GM21737 (cell line): ENCODE measurements at regions not wholly inside any gene's neighbourhood (a gene's known extent, or its start where the extent isn't known, plus 50 kb on each side); places are given as distances from the start of the nearest gene placed in this dataset.
"Not testable (repeated sequence)": the region's sequence is repeated elsewhere in the genome, so short reads cannot be mapped to it uniquely, and the experiment has no call there.

Experiments
- ATAC-seq: cut with Tn5 transposase; IDR thresholded peaks from one replicate; pipeline ENCODE4 v1.9.1; 2021; ENCODE audit warnings: mild to moderate bottlenecking, moderate library complexity; ENCODE audit not compliant: unreplicated experiment

DNA sequence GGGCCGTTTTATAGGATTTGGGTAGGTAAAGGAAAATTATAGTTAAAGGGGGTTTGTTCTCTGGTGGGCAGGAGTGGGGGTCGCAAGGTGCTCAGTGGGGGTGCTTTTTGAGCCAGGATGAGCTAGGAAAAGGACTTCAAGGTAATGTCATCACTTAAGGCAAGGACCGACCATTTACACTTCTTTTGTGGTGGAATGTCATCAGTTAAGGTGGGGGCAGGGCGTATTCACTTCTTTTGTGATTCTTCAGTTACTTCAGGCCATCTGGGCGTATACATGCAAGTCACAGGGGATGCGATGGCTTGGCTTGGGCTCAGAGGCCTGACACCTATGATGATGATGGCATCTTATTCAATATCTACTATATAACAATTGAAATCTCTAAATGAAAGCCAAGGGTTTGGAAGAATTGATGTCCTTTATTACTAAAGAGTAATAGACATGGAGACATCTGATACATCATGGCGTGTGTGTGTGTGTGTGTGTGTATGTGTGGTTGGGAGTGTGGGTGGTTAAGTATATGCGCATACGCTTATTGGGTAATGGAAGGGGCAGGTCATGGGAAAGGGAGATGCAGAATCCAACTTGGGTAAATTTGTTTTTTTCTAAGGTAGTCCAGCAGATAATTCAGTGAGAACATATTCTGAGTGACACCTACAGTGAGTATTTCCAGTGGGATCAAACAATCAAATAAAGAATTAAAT, 236.9 kb upstream of the DUSP10 start:
- not testable (repeated sequence) for ATAC-seq

GRCh38 chr1:221973787-221974186, 231.9 kb upstream of the DUSP10 start:
- ATAC-seq: not testable (repeated sequence)

- no peak for ATAC-seq
Observed at GRCh38 chr1:221972276-221973235, 230.7 kb upstream of the DUSP10 start.

DNA sequence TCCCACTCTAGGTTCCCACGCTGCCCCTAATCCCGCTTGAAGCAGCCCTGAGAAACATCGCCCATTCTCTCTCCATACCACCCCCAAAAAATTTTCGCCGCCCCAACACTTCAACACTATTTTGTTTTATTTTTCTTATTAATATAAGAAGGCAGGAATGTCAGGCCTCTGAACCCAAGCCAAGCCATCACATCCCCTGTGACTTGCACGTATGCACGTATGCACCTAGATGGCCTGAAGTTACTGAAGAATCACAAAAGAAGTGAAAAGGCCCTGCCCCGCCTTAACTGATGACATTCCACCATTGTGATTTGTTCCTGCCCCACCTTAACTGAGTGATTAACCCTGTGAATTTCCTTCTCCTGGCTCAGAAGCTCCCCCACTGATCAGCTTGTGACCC, 229.1 kb upstream of the DUSP10 start:
- ATAC-seq: not testable (repeated sequence)

DNA sequence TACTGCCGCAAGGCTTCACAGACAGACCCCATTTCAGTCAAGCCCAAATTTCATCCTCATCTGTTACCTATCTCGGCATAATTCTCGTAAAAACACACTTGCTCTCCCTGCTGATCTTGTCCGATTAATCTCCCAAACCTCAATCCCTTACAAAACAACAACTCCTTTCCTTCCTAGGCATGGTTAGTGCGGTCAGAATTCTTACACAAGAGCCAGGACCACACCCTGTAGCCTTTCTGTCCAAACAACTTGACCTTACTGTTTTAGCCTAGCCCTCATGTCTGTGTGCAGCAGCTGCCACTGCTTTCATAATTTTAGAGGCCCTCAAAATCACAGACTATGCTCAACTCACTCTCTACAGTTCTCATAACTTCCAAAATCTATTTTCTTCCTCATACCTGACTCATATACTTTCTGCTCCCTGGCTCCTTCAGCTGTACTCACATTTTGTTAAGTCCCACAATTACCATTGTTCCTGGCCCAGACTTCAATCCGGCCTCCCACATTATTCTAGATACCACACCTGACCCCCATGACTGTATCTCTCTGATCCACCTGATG, 227.5 kb upstream of the DUSP10 start:
- ATAC-seq: not testable (repeated sequence)

DNA sequence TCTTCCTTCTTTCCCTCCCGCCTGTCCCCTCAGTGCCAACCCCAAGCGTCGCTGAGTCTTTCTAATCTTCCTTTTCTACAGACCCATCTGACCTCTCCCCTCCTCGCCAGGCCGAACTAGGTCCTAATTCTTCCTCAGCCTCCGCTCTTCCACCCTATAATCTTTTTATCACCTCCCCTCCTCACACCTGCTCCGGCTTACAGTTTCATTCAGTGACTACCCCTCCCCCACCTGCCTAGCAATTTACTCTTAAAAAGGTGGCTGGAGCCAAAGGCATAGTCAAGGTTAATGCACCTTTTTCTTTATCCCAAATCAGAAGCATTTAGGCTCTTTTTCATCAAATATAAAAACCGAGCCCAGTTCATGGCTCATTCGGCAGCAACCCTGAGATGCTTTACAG, 225.6 kb upstream of the DUSP10 start:
- not testable (repeated sequence) for ATAC-seq

DNA sequence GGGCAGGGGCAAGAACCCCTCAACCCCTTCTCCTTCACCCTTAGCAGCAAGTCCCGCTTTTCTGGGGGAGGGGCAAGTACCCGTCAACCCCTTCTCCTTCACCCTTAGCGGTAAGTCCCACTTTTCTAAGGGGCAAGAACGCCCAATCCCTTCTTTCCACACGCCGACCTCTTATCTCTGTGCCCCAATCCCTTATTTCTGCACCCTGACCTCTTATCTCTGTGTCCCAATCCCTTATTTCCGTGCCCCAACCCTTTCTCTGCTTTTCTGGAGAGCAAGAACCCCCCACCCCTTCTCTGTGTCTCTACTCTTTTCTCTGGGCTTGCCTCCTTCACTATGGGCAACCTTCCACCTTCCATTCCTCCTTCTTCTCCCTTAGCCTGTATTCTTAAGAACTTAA, 225.0 kb upstream of the DUSP10 start:
- not testable (repeated sequence) for ATAC-seq

- not testable (repeated sequence) for ATAC-seq
Observed at GRCh38 chr1:221965891-221966290, 224.0 kb upstream of the DUSP10 start.

DNA sequence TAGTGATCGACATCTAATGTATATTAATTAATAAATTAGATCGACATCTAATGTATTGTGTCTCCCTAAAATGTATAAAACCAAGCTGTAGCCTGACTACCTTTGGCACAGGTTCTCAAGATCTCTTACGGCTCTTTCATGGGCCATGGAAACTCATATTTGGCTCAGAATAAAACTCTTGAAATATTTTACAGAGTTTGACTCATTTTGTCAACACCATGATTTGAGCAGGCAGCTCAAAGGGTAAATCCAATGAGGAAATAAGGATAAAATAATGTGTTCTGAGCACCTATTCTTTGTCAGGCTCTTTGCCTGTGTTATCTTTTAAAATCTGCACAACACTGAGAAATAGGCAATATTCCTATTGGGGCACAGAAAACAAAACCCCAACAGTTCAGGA, 223.4 kb upstream of the DUSP10 start:
- ATAC-seq: no peak

DNA sequence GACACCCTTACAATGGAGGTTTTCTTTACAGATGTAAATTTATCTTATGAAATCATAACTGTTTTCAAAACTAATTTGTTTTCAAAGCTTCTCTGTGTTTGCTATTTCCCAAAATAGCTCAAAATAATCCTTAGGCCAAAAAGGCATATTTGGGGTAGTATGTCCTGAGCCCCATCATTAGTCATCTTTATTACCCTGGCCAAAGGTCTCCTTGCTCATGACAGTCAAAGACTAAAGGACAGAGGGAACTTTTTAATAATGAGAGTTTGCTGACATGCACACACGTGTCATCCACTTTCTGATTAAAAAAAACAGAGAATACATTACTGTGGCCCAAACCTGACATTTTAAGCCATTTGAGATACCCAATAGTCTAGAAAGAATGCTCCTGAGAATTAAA, 221.9 kb upstream of the DUSP10 start:
- ATAC-seq: no peak

DNA sequence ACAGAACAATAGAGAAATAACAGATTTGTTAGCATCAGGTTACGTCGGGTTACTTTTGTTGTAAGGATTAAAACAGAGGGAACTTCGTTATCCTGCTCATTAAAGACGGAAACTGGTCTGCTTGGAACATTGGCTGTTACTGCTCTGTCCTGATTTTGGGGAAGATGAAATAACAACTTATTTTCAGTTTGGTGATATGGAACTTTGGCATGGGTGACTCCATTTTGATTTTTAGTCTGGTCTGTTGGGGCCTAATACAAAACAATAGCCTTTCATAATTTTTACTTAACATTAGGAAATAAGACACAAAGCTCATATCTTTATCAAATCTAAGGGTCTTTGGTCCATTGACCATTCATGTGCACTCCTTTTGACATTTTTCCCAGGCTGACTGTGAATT, 220.5 kb upstream of the DUSP10 start:
- no peak for ATAC-seq

DNA sequence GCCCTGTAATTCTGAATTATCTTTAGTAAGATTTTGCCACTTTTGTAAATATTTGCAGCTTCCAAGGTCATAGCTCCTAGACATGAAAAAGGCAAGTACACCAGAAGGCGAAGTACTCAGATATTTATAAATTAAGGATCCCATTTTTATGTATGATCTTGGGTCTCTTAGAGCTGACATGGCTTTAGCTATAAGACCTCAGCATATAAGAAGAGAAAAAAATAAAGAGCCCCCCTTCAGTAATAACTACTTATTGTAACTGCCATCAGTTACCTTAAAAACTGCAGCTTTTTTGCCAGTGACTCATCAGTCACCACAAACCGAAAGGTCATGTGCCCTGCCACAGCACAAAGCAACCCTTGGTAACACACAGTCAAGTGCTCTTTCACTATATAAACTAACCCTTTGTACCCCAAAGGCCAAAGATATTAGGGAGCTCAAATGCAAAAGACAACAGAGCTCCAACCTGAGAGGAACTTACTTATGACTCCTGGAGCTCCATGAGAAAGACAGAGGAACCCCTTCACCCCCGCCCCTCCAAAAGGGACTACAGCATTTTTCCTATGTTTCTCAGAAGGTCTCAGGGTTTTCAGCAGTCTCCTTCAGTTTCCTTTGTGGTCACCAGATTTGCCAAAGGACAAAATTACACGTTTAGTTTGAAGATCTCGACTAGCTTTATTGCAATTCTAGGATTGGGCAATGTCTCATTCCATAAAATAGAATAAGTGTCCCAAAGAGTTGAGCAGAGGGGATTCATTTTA, 219.8 kb upstream of the DUSP10 start:
- ATAC-seq: peak; percentile 86

DNA sequence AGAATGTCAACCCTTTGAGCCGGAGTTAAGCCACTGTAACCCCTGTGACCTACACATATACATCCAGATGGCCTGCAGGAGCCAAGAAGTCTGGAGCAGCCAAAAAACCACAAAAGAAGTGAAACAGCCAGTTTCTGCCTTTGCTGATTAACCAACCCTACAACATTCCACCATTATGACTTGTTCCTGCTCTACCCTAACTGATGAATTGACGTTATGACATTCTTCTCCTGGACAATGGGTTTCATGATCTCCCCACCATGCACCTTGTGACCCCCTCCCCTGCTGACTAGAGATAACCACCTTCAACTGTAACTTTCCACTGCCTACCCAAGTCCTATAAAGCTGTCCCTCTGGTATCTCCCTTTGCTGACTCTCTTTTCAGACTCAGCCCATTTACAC, 216.3 kb upstream of the DUSP10 start:
- not testable (repeated sequence) for ATAC-seq

DNA sequence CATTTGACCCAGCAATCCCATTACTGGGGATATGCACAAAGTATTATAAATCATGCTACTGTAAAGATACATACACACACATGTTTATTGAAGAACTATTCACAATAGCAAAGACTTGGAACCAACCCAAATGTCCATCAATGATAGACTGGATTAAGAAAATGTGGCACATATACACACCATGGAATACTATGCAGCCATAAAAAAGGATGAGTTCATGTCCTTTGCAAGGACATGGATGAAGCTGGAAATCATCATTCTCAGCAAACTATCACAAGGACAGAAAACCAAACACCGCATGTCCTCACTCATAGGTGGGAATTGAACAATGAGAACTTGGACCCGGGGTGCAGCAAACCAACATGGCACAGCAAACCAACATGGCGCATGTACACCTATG, 215.5 kb upstream of the DUSP10 start:
- not testable (repeated sequence) for ATAC-seq

DNA sequence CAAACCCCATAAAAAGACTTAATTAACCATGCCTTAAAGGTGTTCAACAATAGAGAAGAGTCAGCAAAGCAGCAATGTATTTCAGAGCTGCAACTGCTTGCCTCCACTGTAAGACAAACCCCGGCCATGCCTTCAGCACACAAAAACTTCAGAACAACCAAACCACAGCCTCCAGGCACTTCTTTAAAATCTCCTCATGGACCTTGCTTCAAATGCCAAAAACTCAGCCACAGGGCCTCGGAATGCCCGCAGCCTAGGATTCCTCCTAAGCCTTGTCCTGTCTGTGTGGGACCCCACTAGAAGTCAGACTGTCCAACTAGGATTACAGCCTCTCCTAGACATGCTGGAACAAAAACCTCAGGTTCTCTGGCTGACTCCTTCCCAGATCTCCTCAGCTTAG, 208.1 kb upstream of the DUSP10 start:
- ATAC-seq: no peak

DNA sequence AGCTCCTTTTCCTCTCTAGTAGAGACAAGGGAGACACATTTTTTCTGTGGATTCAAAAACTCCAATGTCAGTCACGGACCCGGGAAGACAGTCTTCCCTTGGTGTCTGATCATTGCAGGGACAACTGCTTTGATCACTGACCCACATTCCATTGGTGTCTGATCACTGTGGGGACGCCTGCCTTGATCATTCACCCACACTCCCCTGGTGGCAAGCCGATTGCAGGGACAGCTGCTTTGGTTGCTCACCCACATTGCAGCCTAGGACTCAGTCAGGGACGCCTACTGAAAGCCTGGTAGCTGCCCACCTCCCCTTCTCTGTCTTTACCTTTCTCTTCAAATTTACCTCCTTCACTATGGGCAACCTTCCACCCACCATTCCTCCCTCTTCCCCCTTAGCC, 206.6 kb upstream of the DUSP10 start:
- ATAC-seq: no peak

- ATAC-seq: no peak
Observed at GRCh38 chr1:221947731-221948130, 205.8 kb upstream of the DUSP10 start.

DNA sequence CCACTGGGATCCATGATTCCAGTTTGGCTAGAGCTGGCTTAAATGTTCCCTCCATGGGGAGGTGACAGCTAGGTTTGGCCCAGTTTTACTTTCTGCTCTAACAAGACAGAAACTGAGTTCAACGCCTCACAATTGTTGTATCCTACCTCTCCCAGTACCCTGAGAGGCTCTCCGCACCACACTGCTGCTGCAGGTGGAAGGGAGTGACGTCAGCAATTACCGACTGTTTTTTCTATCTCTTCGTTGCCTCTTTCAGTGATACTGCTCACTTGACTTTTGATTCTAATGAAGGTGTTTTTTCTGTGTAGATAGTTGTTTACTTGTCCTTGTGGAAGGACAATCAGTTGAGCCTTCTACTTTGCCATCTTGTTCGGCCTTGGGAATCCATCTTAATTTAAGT, 204.9 kb upstream of the DUSP10 start:
- ATAC-seq: no peak

- no peak for ATAC-seq
Observed at GRCh38 chr1:221945669-221946068, 203.8 kb upstream of the DUSP10 start.

- no peak for ATAC-seq
Observed at GRCh38 chr1:221944247-221944870, 202.5 kb upstream of the DUSP10 start.

GRCh38 chr1:221940631-221941030, 198.7 kb upstream of the DUSP10 start:
- ATAC-seq: no peak
